CD4-positive, alpha-beta T cell (primary cell): ENCODE measurements at regions not wholly inside any gene's neighbourhood (a gene's known extent, or its start where the extent isn't known, plus 50 kb on each side); places are given as distances from the start of the nearest gene placed in this dataset.
"Not testable (repeated sequence)": the region's sequence is repeated elsewhere in the genome, so short reads cannot be mapped to it uniquely, and the experiment has no call there.

Source experiments
- ATAC-seq: fragments of 200-7000 bp; cut with Tn5 transposase; one replicate; pipeline ENCODE4 v1.10.0; 2022; ENCODE audit warnings: mild to moderate bottlenecking; ENCODE audit not compliant: poor library complexity
- CTCF ChIA-PET: fragments of 350-600 bp; sonication (Branson Sonifier 250); formaldehyde crosslinking; loops from one replicate; lab custom pipeline; 2021; ENCODE audit warnings: antibody characterized with exemption, inconsistent platforms; lab: Charles Lee
- POLR2A ChIA-PET: fragments of 350-600 bp; sonication (Branson Sonifier 250); formaldehyde crosslinking; loops from one replicate; lab custom pipeline; 2021; ENCODE audit warnings: antibody characterized with exemption, inconsistent platforms; lab: Charles Lee
- DNase-seq, 14 experiments: peaks; one replicate each; pipeline ENCODE4 v3.0.0-alpha.2; 2013 to 2020; ENCODE audit warnings: mixed read lengths in 2 of 14
- H3K27ac ChIP-seq, 2 donors: one replicate each; pipeline versions ENCODE4 v1.5.1 to v1.7.0; 2013; ENCODE audit warnings: low read length in 2 of 2, low read depth in 1 of 2, mild to moderate bottlenecking in 1 of 2
- H3K27me3 ChIP-seq, 2 experiments: 1 replicate in 1 of 2; 2 replicates in 1 of 2; pipeline versions ENCODE4 v1.6.1 to v1.7.0; 2013; ENCODE audit warnings: low read length in 2 of 2, control low read depth in 1 of 2, mild to moderate bottlenecking in 1 of 2, moderate library complexity in 1 of 2; ENCODE audit not compliant: insufficient read depth in 2 of 2, control insufficient read depth in 1 of 2
- H3K36me3 ChIP-seq: one replicate; pipeline ENCODE4 v1.6.1; 2013; ENCODE audit warnings: low read length, control low read depth; ENCODE audit not compliant: insufficient read depth
- H3K4me1 ChIP-seq: one replicate; pipeline ENCODE4 v1.6.1; 2013; ENCODE audit warnings: low read length, control low read depth; ENCODE audit not compliant: insufficient read depth
- H3K4me3 ChIP-seq: one replicate; pipeline ENCODE4 v1.5.1; 2013; ENCODE audit warnings: mild to moderate bottlenecking, low read length, moderate library complexity
- H3K9me3 ChIP-seq, 2 experiments: 1 replicate in 1 of 2; 2 replicates in 1 of 2; pipeline versions ENCODE4 v1.6.1 to v1.7.0; 2013; ENCODE audit warnings: low read length in 2 of 2, mild to moderate bottlenecking in 2 of 2, control low read depth in 1 of 2, moderate library complexity in 1 of 2; ENCODE audit not compliant: control insufficient read depth in 1 of 2, insufficient read depth in 1 of 2
- H3K27ac Mint-ChIP-seq: one replicate; pipeline ENCODE4 v1.8.0; 2020; ENCODE audit warnings: mixed read lengths
- H3K27me3 Mint-ChIP-seq: one replicate; pipeline ENCODE4 v1.8.0; 2021; ENCODE audit warnings: mixed read lengths
- H3K36me3 Mint-ChIP-seq: one replicate; pipeline ENCODE4 v1.8.0; 2021; ENCODE audit warnings: low read depth, mixed read lengths
- H3K4me1 Mint-ChIP-seq: one replicate; pipeline ENCODE4 v1.8.0; 2021; ENCODE audit warnings: low read depth, mixed read lengths
- H3K4me3 Mint-ChIP-seq: one replicate; pipeline ENCODE4 v1.8.0; 2020; ENCODE audit warnings: mild to moderate bottlenecking, mixed read lengths
- H3K9me3 Mint-ChIP-seq: one replicate; pipeline ENCODE4 v1.8.0; 2020; ENCODE audit warnings: mixed read lengths
- CTCF ChIP-seq: fragments of 200-600 bp; IDR thresholded peaks from one replicate; pipeline ENCODE4 v1.8.0; 2022; ENCODE audit warnings: antibody characterized with exemption, mild to moderate bottlenecking
- intact Hi-C, 2 experiments: fragments of 100-400 bp; cut with DNase I in 1 of 2; cut with micrococcal nuclease in 1 of 2; formaldehyde crosslinking; loops; one replicate each; pipeline versions ENCODE4 v1.15.1 to v1.9.0; 2023 to 2025; cut with DNase I, micrococcal nuclease

GRCh38 chr15:22715133-22715845 lies 71.2 kb upstream of the NIPA1 start:
- H3K4me3 Mint-ChIP-seq, intact Hi-C loops, H3K36me3 ChIP-seq, H3K4me1 Mint-ChIP-seq, H3K36me3 Mint-ChIP-seq, CTCF ChIA-PET, H3K9me3 ChIP-seq, H3K4me3 ChIP-seq, H3K4me1 ChIP-seq, ATAC-seq, POLR2A ChIA-PET, H3K27ac Mint-ChIP-seq, H3K9me3 Mint-ChIP-seq, H3K27ac ChIP-seq, H3K27me3 ChIP-seq, DNase-seq: not testable (repeated sequence)
- H3K27me3 Mint-ChIP-seq, result peaks cover 56% of the 10 kb centered on the region

- H3K27ac Mint-ChIP-seq, H3K27me3 ChIP-seq, H3K4me3 Mint-ChIP-seq, H3K9me3 ChIP-seq, H3K4me1 ChIP-seq, intact Hi-C loops, POLR2A ChIA-PET, H3K27ac ChIP-seq, CTCF ChIA-PET, H3K9me3 Mint-ChIP-seq, H3K4me3 ChIP-seq, H3K36me3 ChIP-seq, H3K36me3 Mint-ChIP-seq, H3K4me1 Mint-ChIP-seq, ATAC-seq: not testable (repeated sequence)
- DNase-seq, result peak in 1 of 14 experiments; percentile 20
- H3K27me3 Mint-ChIP-seq, result peaks cover 49% of the 10 kb centered on the region
Observed at GRCh38 chr15:22719980-22720379, 66.5 kb upstream of the NIPA1 start.

- H3K4me1 Mint-ChIP-seq, H3K9me3 ChIP-seq, H3K4me3 Mint-ChIP-seq, H3K27ac Mint-ChIP-seq, H3K9me3 Mint-ChIP-seq, H3K36me3 Mint-ChIP-seq, DNase-seq, H3K36me3 ChIP-seq, ATAC-seq, H3K4me3 ChIP-seq, H3K4me1 ChIP-seq, H3K27ac ChIP-seq, H3K27me3 ChIP-seq, CTCF ChIA-PET, POLR2A ChIA-PET, intact Hi-C loops: not testable (repeated sequence)
- peaks cover 31% of the 10 kb centered on the region for H3K27me3 Mint-ChIP-seq
Observed at GRCh38 chr15:22726104-22726503, 60.3 kb upstream of the NIPA1 start.

- H3K4me1 Mint-ChIP-seq, result peaks cover 11% of the 10 kb centered on the region
- H3K4me1 ChIP-seq, H3K4me3 Mint-ChIP-seq, H3K36me3 ChIP-seq, H3K27ac Mint-ChIP-seq, H3K9me3 ChIP-seq, CTCF ChIA-PET, H3K36me3 Mint-ChIP-seq, ATAC-seq, H3K4me3 ChIP-seq, H3K27me3 ChIP-seq, DNase-seq, POLR2A ChIA-PET, H3K27ac ChIP-seq, H3K27me3 Mint-ChIP-seq, H3K9me3 Mint-ChIP-seq: not testable (repeated sequence)
- intact Hi-C loops, result loop anchor here in 1 of 2 experiments (10.0 kb wide), 1 partner anchor 850 kb away; no protein-coding TSS in a partner anchor
Observed at GRCh38 chr15:22735067-22735466, 51.4 kb upstream of the NIPA1 start.

GRCh38 chr15:22735781-22736180 lies 50.7 kb upstream of the NIPA1 start:
- Mint-ChIP-seq H3K27me3 (peaks cover 5% of the 10 kb centered on the region), H3K36me3 (no peaks in the 10 kb centered on the region), H3K4me1 (peaks cover 11% of the 10 kb centered on the region), H3K27ac (no peak overlapping the region), H3K9me3 (no peaks in the 10 kb centered on the region), H3K4me3 (no peak overlapping the region)
- ChIA-PET POLR2A (no interaction called here), CTCF (no interaction called here)
- Histone ChIP-seq H3K27me3 (no peaks in the 10 kb centered on the region), H3K27ac (no peak overlapping the region), H3K36me3 (no peaks in the 10 kb centered on the region), H3K4me1 (no peaks in the 10 kb centered on the region), H3K4me3 (no peak overlapping the region), H3K9me3 (no peaks in the 10 kb centered on the region)
- DNase-seq (no peak), ATAC-seq (no peak)
- TF ChIP-seq CTCF, result no peak
- intact Hi-C loops, result loop anchor here in 1 of 2 experiments (10.0 kb wide), 1 partner anchor 849 kb away; no protein-coding TSS in a partner anchor

- H3K4me1 Mint-ChIP-seq, result peaks cover 11% of the 10 kb centered on the region
- H3K36me3 Mint-ChIP-seq, H3K27me3 Mint-ChIP-seq, H3K27ac Mint-ChIP-seq, H3K27me3 ChIP-seq, H3K4me1 ChIP-seq, H3K9me3 ChIP-seq, H3K27ac ChIP-seq, ATAC-seq, H3K9me3 Mint-ChIP-seq, H3K36me3 ChIP-seq, CTCF ChIA-PET, H3K4me3 Mint-ChIP-seq, DNase-seq, H3K4me3 ChIP-seq, POLR2A ChIA-PET: not testable (repeated sequence)
- intact Hi-C loops, result loop anchor here in 1 of 2 experiments (10.0 kb wide), 1 partner anchor 849 kb away; no protein-coding TSS in a partner anchor
Observed at GRCh38 chr15:22736200-22736599, 50.2 kb upstream of the NIPA1 start.
